ENCODE measurements at regions not wholly inside any gene's neighbourhood (a gene's known extent, or its start where the extent isn't known, plus 50 kb on each side); places are given as distances from the start of the nearest gene placed in this dataset.

DNA sequence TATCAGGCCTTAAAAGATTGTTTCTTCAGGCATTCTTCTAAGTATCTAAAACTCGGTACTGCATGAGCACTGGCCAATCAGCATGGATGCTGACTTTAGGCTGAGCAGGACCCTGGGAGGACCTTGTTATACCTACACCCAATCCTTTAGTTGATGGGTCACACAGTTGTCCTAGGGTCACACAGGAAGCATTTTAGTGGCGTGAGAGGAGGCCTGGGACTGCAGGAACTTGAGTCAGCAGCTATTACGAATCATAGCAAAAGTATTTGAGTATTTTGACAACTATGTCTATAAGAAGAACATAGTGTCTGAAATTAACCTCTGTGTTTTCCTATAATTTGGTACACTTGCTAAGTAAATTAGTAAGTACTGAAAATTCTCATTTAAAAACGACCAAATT is 741.4 kb downstream of the HACE1 start:
- TF ChIP-seq, protein P1, sequence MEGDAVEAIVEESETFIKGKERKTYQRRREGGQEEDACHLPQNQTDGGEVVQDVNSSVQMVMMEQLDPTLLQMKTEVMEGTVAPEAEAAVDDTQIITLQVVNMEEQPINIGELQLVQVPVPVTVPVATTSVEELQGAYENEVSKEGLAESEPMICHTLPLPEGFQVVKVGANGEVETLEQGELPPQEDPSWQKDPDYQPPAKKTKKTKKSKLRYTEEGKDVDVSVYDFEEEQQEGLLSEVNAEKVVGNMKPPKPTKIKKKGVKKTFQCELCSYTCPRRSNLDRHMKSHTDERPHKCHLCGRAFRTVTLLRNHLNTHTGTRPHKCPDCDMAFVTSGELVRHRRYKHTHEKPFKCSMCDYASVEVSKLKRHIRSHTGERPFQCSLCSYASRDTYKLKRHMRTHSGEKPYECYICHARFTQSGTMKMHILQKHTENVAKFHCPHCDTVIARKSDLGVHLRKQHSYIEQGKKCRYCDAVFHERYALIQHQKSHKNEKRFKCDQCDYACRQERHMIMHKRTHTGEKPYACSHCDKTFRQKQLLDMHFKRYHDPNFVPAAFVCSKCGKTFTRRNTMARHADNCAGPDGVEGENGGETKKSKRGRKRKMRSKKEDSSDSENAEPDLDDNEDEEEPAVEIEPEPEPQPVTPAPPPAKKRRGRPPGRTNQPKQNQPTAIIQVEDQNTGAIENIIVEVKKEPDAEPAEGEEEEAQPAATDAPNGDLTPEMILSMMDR (IDR thresholded peaks at IDR 0.05), result no peak
- TF ChIP-seq POLR2A (IDR thresholded peaks at IDR 0.05), result no peak

Data from testis (tissue), 2 donors.